GM10248 (cell line): ENCODE measurements at regions not wholly inside any gene's neighbourhood (a gene's known extent, or its start where the extent isn't known, plus 50 kb on each side); places are given as distances from the start of the nearest gene placed in this dataset.

Experiments used
- CTCF ChIA-PET: fragments of 300-600 bp; sonication (Branson Sonifier 250); formaldehyde crosslinking; extraction: SDS; loops from one replicate; lab custom pipeline; 2021; ENCODE audit warnings: antibody characterized with exemption; lab: Yijun Ruan, JAX
- POLR2A ChIA-PET: fragments of 350-650 bp; sonication (Branson Sonifier 250); formaldehyde crosslinking; extraction: SDS; loops from one replicate; lab custom pipeline; 2020; ENCODE audit warnings: antibody characterized with exemption; lab: Yijun Ruan, JAX
- DNase-seq: peaks from one replicate; pipeline ENCODE4 v3.0.0; 2012; ENCODE audit errors: extremely low spot score
- CTCF ChIP-seq: IDR thresholded peaks from 2 replicates; pipeline ENCODE4 v1.5.1; 2012; ENCODE audit warnings: mild to moderate bottlenecking, low read depth; ENCODE audit errors: extremely low read depth, missing control alignments, control extremely low read depth

GRCh38 chr18:39200153-39200552 lies 1634.6 kb upstream of the CELF4 start:
- no peak for DNase-seq
- POLR2A ChIA-PET: no interaction called here
- no peak for TF ChIP-seq CTCF

GRCh38 chr18:39199231-39199855 lies 1633.7 kb upstream of the CELF4 start:
- TF ChIP-seq CTCF: no peak
- ChIA-PET POLR2A (no interaction called here), CTCF (interaction anchor here (1.0 to 1.3 kb wide), 2 partner anchors 29 to 35 kb away, joined by 3 read pairs; no protein-coding TSS in a partner anchor)
- DNase-seq: no peak

More at GRCh38 chr18:39200153-39200552, 1634.6 kb upstream of the CELF4 start:
- CTCF ChIA-PET: interaction anchor here (1.0 to 1.3 kb wide), 2 partner anchors 30 to 36 kb away, joined by 3 read pairs; no protein-coding TSS in a partner anchor

- POLR2A ChIA-PET: no interaction called here
- no peak for DNase-seq
- TF ChIP-seq CTCF: no peak
- CTCF ChIA-PET: no interaction called here
Observed at GRCh38 chr18:39198376-39198775, 1632.8 kb upstream of the CELF4 start.

GRCh38 chr18:39191931-39192330 lies 1626.3 kb upstream of the CELF4 start:
- CTCF ChIA-PET: no interaction called here
- no peak for DNase-seq
- POLR2A ChIA-PET: no interaction called here
- no peak for TF ChIP-seq CTCF

- TF ChIP-seq CTCF: no peak
- ChIA-PET POLR2A (no interaction called here), CTCF (no interaction called here)
- DNase-seq: no peak
Observed at GRCh38 chr18:39191058-39191457, 1625.5 kb upstream of the CELF4 start.

GRCh38 chr18:39190508-39190907 lies 1624.9 kb upstream of the CELF4 start:
- TF ChIP-seq CTCF: no peak
- ChIA-PET POLR2A (no interaction called here), CTCF (no interaction called here)
- DNase-seq: no peak
